Heart right ventricle (tissue), 16 donors: ENCODE measurements at regions not wholly inside any gene's neighbourhood (a gene's known extent, or its start where the extent isn't known, plus 50 kb on each side); places are given as distances from the start of the nearest gene placed in this dataset.

ENCODE experiments used
- ATAC-seq, 8 donors: fragments of 200-7000 bp; cut with Tn5 transposase; one replicate each; pipeline ENCODE4 v1.9.1; 2020; ENCODE audit warnings: mild to moderate bottlenecking in 8 of 8, moderate library complexity in 8 of 8, moderate number of reproducible peaks in 1 of 8
- DNase-seq, 2 donors: peaks; one replicate each; pipeline ENCODE4 v3.0.0-alpha.2; 2020
- H3K27ac ChIP-seq, 10 donors: fragments of 200-600 bp; sonication (generic) in 2 of 10; one replicate each; pipeline versions ENCODE4 v1.5.0 to v1.8.0; 2020 to 2022; ENCODE audit warnings: mild to moderate bottlenecking in 3 of 10
- H3K27me3 ChIP-seq, 7 donors: fragments of 200-600 bp; one replicate each; pipeline ENCODE4 v1.8.0; 2021 to 2022; ENCODE audit warnings: mild to moderate bottlenecking in 2 of 7
- H3K36me3 ChIP-seq, 9 donors: fragments of 200-600 bp; sonication (generic) in 1 of 9; one replicate each; pipeline versions ENCODE4 v1.5.0 to v1.8.0; 2020 to 2022; ENCODE audit warnings: mild to moderate bottlenecking in 2 of 9
- H3K4me1 ChIP-seq, 9 donors: fragments of 200-600 bp; sonication (generic) in 1 of 9; one replicate each; pipeline versions ENCODE4 v1.5.0 to v1.8.0; 2020 to 2022; ENCODE audit warnings: mild to moderate bottlenecking in 4 of 9
- H3K4me3 ChIP-seq, 10 donors: fragments of 200-600 bp; sonication (generic) in 2 of 10; one replicate each; pipeline versions ENCODE4 v1.5.0 to v1.8.0; 2020 to 2022; ENCODE audit warnings: mild to moderate bottlenecking in 7 of 10, moderate library complexity in 2 of 10
- H3K9me3 ChIP-seq, 11 donors: fragments of 200-600 bp in 10 of 11; sonication (generic) in 2 of 11; one replicate each; pipeline versions ENCODE4 v1.5.0 to v1.8.0; 2013 to 2022; ENCODE audit warnings: mild to moderate bottlenecking in 2 of 11, control low read depth in 1 of 11, moderate library complexity in 1 of 11
- CTCF ChIP-seq, 9 donors: fragments of 200-600 bp; sonication (generic) in 2 of 9; IDR thresholded peaks; one replicate each; pipeline versions ENCODE4 v1.5.0 to v1.8.0; 2021 to 2022; ENCODE audit warnings: antibody characterized with exemption in 9 of 9, mild to moderate bottlenecking in 5 of 9, moderate library complexity in 1 of 9
- WGBS, 2 donors: extraction: QIAGEN DNeasy Blood & Tissue Kit; methylation state at CpG; one replicate each; pipeline ENCODE4 v1.1.7; 2013; ENCODE audit warnings: inconsistent platforms in 1 of 2; 5-methylcytosine and 5-hydroxymethylcytosine counted together
- intact Hi-C, 10 donors: fragments of 100-400 bp; cut with DNase I; formaldehyde crosslinking; loops; one replicate each; pipeline versions ENCODE4 v1.11.1 to v1.14.2; 2022
- donor health status: Arrhythmogenic right ventricular cardiomyopathy.
- donor health status: ischemic (EF 13 %, LVEDD 7.1; RV severe dilation, severe dysfunction).
- donor health status: healthy with polysubstance abuse.
- donor health status: DM: no; HTN: yes; CAD: no.
- donor health status: DM: no; HTN: no; CAD: no.
- donor health status: ischemic (EF 25% LVEDD 6.9; RV normal size, moderate dysfunction).
- donor health status: ischemic (EF 25% LVEDD 5.7; RV mildly dilated, moderate dysfunction).
- donor health status: healthy.
- donor health status: DM: yes; HTN: yes; CAD: no.
- donor health status: Ischemic cardiomyopathy.
- donor health status: ischemic (EF 35%, LVEDD 5.7; RV mildly dilated, moderate dysfunction).
- donor health status: nonischemic (EF 11% LVEDD 7.7; RV severe dilation, severe dysfunction).
- donor health status: DM: yes; HTN: yes; CAD: no.
- donor health status: PGD.
- donor health status: ischemic (EF 29% LVEDD 5.4; RV normal size, mild dysfunction).
- donor health status: nonischemic (EF 23%, LVEDD 6.1; RV moderate dilation, normal function).

GRCh38 chr1:187146388-187146787 is 317.6 kb downstream of the PLA2G4A start:
- Histone ChIP-seq H3K27me3 (no peaks in the 10 kb centered on the region), H3K4me3 (no peak overlapping the region), H3K4me1 (no peaks in the 10 kb centered on the region), H3K36me3 (no peaks in the 10 kb centered on the region), H3K9me3 (peaks cover 0 to 30% (median under 1%) of the 10 kb centered on the region in 11 donors), H3K27ac (no peak overlapping the region)
- ATAC-seq = no peak
- DNase-seq = no peak
- no peak for TF ChIP-seq CTCF (IDR thresholded peaks at IDR 0.05)
- intact Hi-C loops = no loop called here
- 54 to 94% methylated on average over 1 of the region's 1 CpG for WGBS, 2 donors

- H3K27ac ChIP-seq = no peak overlapping the region
- intact Hi-C loops = no loop called here
- DNase-seq (no peak), ATAC-seq (no peak)
- H3K36me3 ChIP-seq = no peaks in the 10 kb centered on the region
- peaks cover 0 to 59% (median 15%) of the 10 kb centered on the region in 11 donors for H3K9me3 ChIP-seq
- H3K4me3 ChIP-seq = no peak overlapping the region
- no peak for TF ChIP-seq CTCF (IDR thresholded peaks at IDR 0.05)
- no peaks in the 10 kb centered on the region for H3K27me3 ChIP-seq
- H3K4me1 ChIP-seq = no peaks in the 10 kb centered on the region
These were observed 322.8 kb downstream of the PLA2G4A start for GRCh38 chr1:187151555-187151954.

GRCh38 chr1:187153047-187153446 is 324.3 kb downstream of the PLA2G4A start:
- no peak for TF ChIP-seq CTCF (IDR thresholded peaks at IDR 0.05)
- Histone ChIP-seq H3K36me3 (no peaks in the 10 kb centered on the region), H3K27ac (no peak overlapping the region), H3K9me3 (peaks cover 0 to 55% (median 15%) of the 10 kb centered on the region in 11 donors), H3K27me3 (no peaks in the 10 kb centered on the region), H3K4me3 (no peak overlapping the region), H3K4me1 (no peaks in the 10 kb centered on the region)
- DNase-seq = no peak
- WGBS, 2 donors = 42 to 84% methylated on average over 1 of the region's 1 CpG
- intact Hi-C loops = no loop called here
- ATAC-seq = no peak

GRCh38 chr1:187157115-187157514 is 328.4 kb downstream of the PLA2G4A start:
- no peaks in the 10 kb centered on the region for H3K4me1 ChIP-seq
- H3K27ac ChIP-seq = no peak overlapping the region
- no peaks in the 10 kb centered on the region for H3K27me3 ChIP-seq
- no peaks in the 10 kb centered on the region for H3K36me3 ChIP-seq
- intact Hi-C loops = no loop called here
- no peak for DNase-seq
- no peak for ATAC-seq
- no peak overlapping the region for H3K4me3 ChIP-seq
- no peak for TF ChIP-seq CTCF (IDR thresholded peaks at IDR 0.05)
- peaks cover 0 to 29% (median 12%) of the 10 kb centered on the region in 11 donors for H3K9me3 ChIP-seq
- WGBS, 2 donors = 65% methylated on average over 1 of the region's 1 CpG

- TF ChIP-seq CTCF (IDR thresholded peaks at IDR 0.05) = no peak
- H3K4me3 ChIP-seq = no peak overlapping the region
- 69 to 79% methylated on average over 2 of the region's 2 CpGs for WGBS, 2 donors
- H3K4me1 ChIP-seq = no peaks in the 10 kb centered on the region
- H3K27ac ChIP-seq = no peak overlapping the region
- no peaks in the 10 kb centered on the region for H3K36me3 ChIP-seq
- H3K9me3 ChIP-seq = peaks cover 0 to 24% (median 8%) of the 10 kb centered on the region in 11 donors
- no peaks in the 10 kb centered on the region for H3K27me3 ChIP-seq
- intact Hi-C loops = no loop called here
- no peak for DNase-seq
- ATAC-seq = no peak
These were observed 328.8 kb downstream of the PLA2G4A start for GRCh38 chr1:187157552-187157951.
